ENCODE measurements at regions not wholly inside any gene's neighbourhood (a gene's known extent, or its start where the extent isn't known, plus 50 kb on each side); places are given as distances from the start of the nearest gene placed in this dataset.

- Histone ChIP-seq H3K27ac (ENCODE audit: low read length in 2 of 2) (no peak overlapping the region), H3K4me3 (ENCODE audit: control extremely low read depth in 1 of 5, extremely low read depth in 1 of 5, insufficient read depth in 1 of 5, low read depth in 2 of 5, low read length in 4 of 5) (no peak overlapping the region), H3K9me3 (ENCODE audit: control extremely low read depth in 1 of 3, control insufficient read depth in 2 of 3, insufficient read depth in 1 of 3, low read length in 2 of 3) (no peaks in the 10 kb centered on the region), H4K20me1 (ENCODE audit: control insufficient read depth, insufficient read depth, low read length, poor library complexity, severe bottlenecking) (no peaks in the 10 kb centered on the region), H3K79me2 (ENCODE audit: control insufficient read depth, insufficient read depth, low read length) (no peaks in the 10 kb centered on the region), H3K36me3 (replicated peaks in 1 of 2; ENCODE audit: control extremely low read depth in 1 of 2, control insufficient read depth in 1 of 2, extremely low read depth in 1 of 2, insufficient read depth in 2 of 2, low read length in 1 of 2) (no peaks in the 10 kb centered on the region), H3K4me2 (replicated peaks; ENCODE audit: low read depth, low read length, poor library complexity, severe bottlenecking) (no peak overlapping the region), H2AFZ (ENCODE audit: insufficient read depth, low read depth, low read length, poor library complexity, severe bottlenecking) (no peak overlapping the region), H3K9ac (ENCODE audit: low read length) (no peak overlapping the region), H3K4me1 (ENCODE audit: control insufficient read depth in 2 of 2, insufficient read depth in 2 of 2, low read length in 2 of 2) (no peaks in the 10 kb centered on the region), H3K27me3 (replicated peaks in 1 of 4; ENCODE audit: control extremely low read depth in 1 of 4, control insufficient read depth in 3 of 4, insufficient read depth in 4 of 4, low read length in 3 of 4) (peaks cover 0 to 8% (median 0%) of the 10 kb centered on the region in 4 experiments)
- no peak for DNase-seq
- no peak for ATAC-seq (ENCODE audit: low read depth)
- Mint-ChIP-seq H3K9me3 (ENCODE audit: insufficient read depth) (no peaks in the 10 kb centered on the region), H3K4me3 (no peak overlapping the region), H3K4me1 (peaks cover 2% of the 10 kb centered on the region), H3K27me3 (peaks cover 4% of the 10 kb centered on the region), H3K27ac (no peak overlapping the region)
- ChIA-PET POLR2A (no interaction called here), CTCF (interaction anchor here (1.2 kb wide), 1 partner anchor 9 kb away, joined by 9 read pairs; no protein-coding TSS in a partner anchor)
- WGBS (ENCODE audit: insufficient coverage), result no CpG with 5 or more reads among the region's 2 CpGs
- intact Hi-C loops (cut with micrococcal nuclease), result no loop called here
- TF ChIP-seq EZH2 (IDR thresholded peaks at IDR 0.05; ENCODE audit: borderline replicate concordance, insufficient read depth, low read depth, low read length, poor library complexity, severe bottlenecking) (no peak), CTCF (IDR thresholded peaks at IDR 0.05) (no peak)
Measured at GRCh38 chr4:112947616-112948015, 101.8 kb upstream of the ANK2 start.

- Histone ChIP-seq H3K27me3 (replicated peaks in 1 of 4; ENCODE audit: control extremely low read depth in 1 of 4, control insufficient read depth in 3 of 4, insufficient read depth in 4 of 4, low read length in 3 of 4) (peaks cover 0 to 4% (median 0%) of the 10 kb centered on the region in 4 experiments), H3K4me1 (ENCODE audit: control insufficient read depth in 2 of 2, insufficient read depth in 2 of 2, low read length in 2 of 2) (no peaks in the 10 kb centered on the region), H3K9me3 (ENCODE audit: control extremely low read depth in 1 of 3, control insufficient read depth in 2 of 3, insufficient read depth in 1 of 3, low read length in 2 of 3) (no peaks in the 10 kb centered on the region), H2AFZ (ENCODE audit: insufficient read depth, low read depth, low read length, poor library complexity, severe bottlenecking) (no peak overlapping the region), H3K4me3 (ENCODE audit: control extremely low read depth in 1 of 5, extremely low read depth in 1 of 5, insufficient read depth in 1 of 5, low read depth in 2 of 5, low read length in 4 of 5) (no peak overlapping the region), H3K27ac (ENCODE audit: low read length in 2 of 2) (no peak overlapping the region), H3K36me3 (replicated peaks in 1 of 2; ENCODE audit: control extremely low read depth in 1 of 2, control insufficient read depth in 1 of 2, extremely low read depth in 1 of 2, insufficient read depth in 2 of 2, low read length in 1 of 2) (no peaks in the 10 kb centered on the region), H3K79me2 (ENCODE audit: control insufficient read depth, insufficient read depth, low read length) (no peaks in the 10 kb centered on the region), H3K9ac (ENCODE audit: low read length) (no peak overlapping the region), H4K20me1 (ENCODE audit: control insufficient read depth, insufficient read depth, low read length, poor library complexity, severe bottlenecking) (no peaks in the 10 kb centered on the region), H3K4me2 (replicated peaks; ENCODE audit: low read depth, low read length, poor library complexity, severe bottlenecking) (no peak overlapping the region)
- DNase-seq, result peak; percentile 11
- Mint-ChIP-seq H3K4me3 (no peak overlapping the region), H3K27ac (no peak overlapping the region), H3K9me3 (ENCODE audit: insufficient read depth) (no peaks in the 10 kb centered on the region), H3K4me1 (peaks cover 2% of the 10 kb centered on the region), H3K27me3 (no peaks in the 10 kb centered on the region)
- WGBS (ENCODE audit: insufficient coverage), result 80% methylated on average over 1 of the region's 6 CpGs
- intact Hi-C loops (cut with micrococcal nuclease), result loop anchor here (5.0 kb wide), 1 partner anchor 319 kb away; no protein-coding TSS in a partner anchor
- TF ChIP-seq EZH2 (IDR thresholded peaks at IDR 0.05; ENCODE audit: borderline replicate concordance, insufficient read depth, low read depth, low read length, poor library complexity, severe bottlenecking) (no peak), CTCF (IDR thresholded peaks at IDR 0.05) (peak; percentile 84)
- CTCF ChIA-PET, result interaction anchor here (0.5 to 2.8 kb wide), 9 partner anchors 10 to 1684 kb away, joined by 3 to 37 read pairs (median 3); no protein-coding TSS in a partner anchor
- no peak for ATAC-seq (ENCODE audit: low read depth)
- POLR2A ChIA-PET, result no interaction called here
Measured at GRCh38 chr4:112951362-112952312, 97.8 kb upstream of the ANK2 start.

All from B cell (primary cell).